ENCODE measurements at regions not wholly inside any gene's neighbourhood (a gene's known extent, or its start where the extent isn't known, plus 50 kb on each side); places are given as distances from the start of the nearest gene placed in this dataset.

- Histone ChIP-seq H3K27ac (no peak overlapping the region), H3K9me3 (no peaks in the 10 kb centered on the region), H3K36me3 (no peaks in the 10 kb centered on the region), H3K27me3 (no peaks in the 10 kb centered on the region), H3K4me3 (no peak overlapping the region), H3K4me1 (peaks cover 0 to 6% of the 10 kb centered on the region in 2 donors)
- DNase-seq (ENCODE audit: low spot score in 2 of 2) = no peak
- intact Hi-C loops (cut with DNase I) = no loop called here
- TF ChIP-seq, protein P1, sequence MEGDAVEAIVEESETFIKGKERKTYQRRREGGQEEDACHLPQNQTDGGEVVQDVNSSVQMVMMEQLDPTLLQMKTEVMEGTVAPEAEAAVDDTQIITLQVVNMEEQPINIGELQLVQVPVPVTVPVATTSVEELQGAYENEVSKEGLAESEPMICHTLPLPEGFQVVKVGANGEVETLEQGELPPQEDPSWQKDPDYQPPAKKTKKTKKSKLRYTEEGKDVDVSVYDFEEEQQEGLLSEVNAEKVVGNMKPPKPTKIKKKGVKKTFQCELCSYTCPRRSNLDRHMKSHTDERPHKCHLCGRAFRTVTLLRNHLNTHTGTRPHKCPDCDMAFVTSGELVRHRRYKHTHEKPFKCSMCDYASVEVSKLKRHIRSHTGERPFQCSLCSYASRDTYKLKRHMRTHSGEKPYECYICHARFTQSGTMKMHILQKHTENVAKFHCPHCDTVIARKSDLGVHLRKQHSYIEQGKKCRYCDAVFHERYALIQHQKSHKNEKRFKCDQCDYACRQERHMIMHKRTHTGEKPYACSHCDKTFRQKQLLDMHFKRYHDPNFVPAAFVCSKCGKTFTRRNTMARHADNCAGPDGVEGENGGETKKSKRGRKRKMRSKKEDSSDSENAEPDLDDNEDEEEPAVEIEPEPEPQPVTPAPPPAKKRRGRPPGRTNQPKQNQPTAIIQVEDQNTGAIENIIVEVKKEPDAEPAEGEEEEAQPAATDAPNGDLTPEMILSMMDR (IDR thresholded peaks at IDR 0.05) = no peak
Measured at GRCh38 chr10:33746186-33746585, 411.7 kb upstream of the NRP1 start.

- DNase-seq (ENCODE audit: low spot score in 2 of 2) = no peak
- Histone ChIP-seq H3K4me3 (no peak overlapping the region), H3K4me1 (no peaks in the 10 kb centered on the region), H3K27ac (no peak overlapping the region), H3K36me3 (no peaks in the 10 kb centered on the region), H3K27me3 (no peaks in the 10 kb centered on the region), H3K9me3 (no peaks in the 10 kb centered on the region)
- intact Hi-C loops (cut with DNase I) = no loop called here
- TF ChIP-seq, protein P1 (IDR thresholded peaks at IDR 0.05) = no peak
Measured at GRCh38 chr10:33743429-33743857, 409.0 kb upstream of the NRP1 start.

- Histone ChIP-seq H3K36me3 (no peaks in the 10 kb centered on the region), H3K9me3 (no peaks in the 10 kb centered on the region), H3K27ac (no peak overlapping the region), H3K4me3 (no peak overlapping the region), H3K27me3 (no peaks in the 10 kb centered on the region), H3K4me1 (no peaks in the 10 kb centered on the region)
- DNase-seq (ENCODE audit: low spot score in 2 of 2) = no peak
- TF ChIP-seq, protein P1 (IDR thresholded peaks at IDR 0.05) = no peak
- intact Hi-C loops (cut with DNase I) = no loop called here
Measured at GRCh38 chr10:33739031-33739430, 404.6 kb upstream of the NRP1 start.

- TF ChIP-seq, protein P1 (IDR thresholded peaks at IDR 0.05) = no peak
- no peak for DNase-seq (ENCODE audit: low spot score in 2 of 2)
- no peaks in the 10 kb centered on the region for H3K9me3 ChIP-seq
- no peaks in the 10 kb centered on the region for H3K4me1 ChIP-seq
- H3K4me3 ChIP-seq = no peak overlapping the region
- intact Hi-C loops (cut with DNase I) = no loop called here
- H3K27ac ChIP-seq = no peak overlapping the region
- no peaks in the 10 kb centered on the region for H3K36me3 ChIP-seq
- no peaks in the 10 kb centered on the region for H3K27me3 ChIP-seq
Measured at GRCh38 chr10:33735464-33735923, 401.0 kb upstream of the NRP1 start.

DNA sequence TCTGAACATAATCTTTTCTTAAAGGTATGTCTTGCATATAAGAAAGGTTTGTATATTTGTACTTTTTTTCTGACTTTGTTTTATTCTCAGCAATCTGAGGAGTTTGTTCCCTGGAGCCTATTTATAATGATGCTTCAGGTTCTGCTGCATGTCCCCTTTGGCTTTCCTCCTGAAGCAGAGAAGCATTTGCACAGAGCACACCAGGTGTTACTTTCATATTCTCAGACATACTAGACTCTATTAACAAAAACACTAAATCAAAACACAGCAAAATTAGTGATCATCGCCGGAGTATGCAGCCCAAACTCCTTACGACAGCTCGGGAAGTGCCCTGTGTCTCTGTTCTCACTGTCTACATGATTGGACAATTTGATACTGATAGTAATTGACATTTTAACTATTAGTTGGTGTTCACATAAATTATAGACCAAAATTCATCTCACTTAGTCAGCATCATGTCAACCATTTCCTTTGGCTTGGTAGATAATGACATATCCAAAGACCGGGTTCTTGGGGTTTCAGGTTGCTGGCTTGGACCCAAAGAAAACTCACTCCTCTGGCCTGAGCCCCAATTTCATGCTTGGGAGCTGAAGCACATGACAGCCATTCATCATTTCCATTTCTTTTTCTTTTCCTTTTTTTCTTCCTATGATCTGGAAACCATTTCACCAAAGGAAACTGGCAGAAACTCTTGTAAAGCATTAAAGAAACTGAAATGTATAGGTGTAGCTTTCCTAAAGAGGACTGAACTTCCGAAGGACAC, 400.1 kb upstream of the NRP1 start:
- Histone ChIP-seq H3K27ac (no peak overlapping the region), H3K9me3 (no peaks in the 10 kb centered on the region), H3K4me3 (no peak overlapping the region), H3K27me3 (no peaks in the 10 kb centered on the region), H3K36me3 (no peaks in the 10 kb centered on the region), H3K4me1 (no peaks in the 10 kb centered on the region)
- no peak for DNase-seq (ENCODE audit: low spot score in 2 of 2)
- intact Hi-C loops (cut with DNase I) = no loop called here
- TF ChIP-seq, protein P1 (IDR thresholded peaks at IDR 0.05) = no peak

All from ascending aorta (tissue), 2 donors.